HEK293 (cell line): ENCODE measurements at regions not wholly inside any gene's neighbourhood (a gene's known extent, or its start where the extent isn't known, plus 50 kb on each side); places are given as distances from the start of the nearest gene placed in this dataset.

Experiments
- SALL2 ChIP-seq: fragments of 450-650 bp; formaldehyde crosslinking; IDR thresholded peaks from 2 replicates; pipeline ENCODE4 v1.5.0; 2017; ENCODE audit warnings: missing biosample characterization, mild to moderate bottlenecking, missing genetic modification characterization, borderline replicate concordance
- YY1 ChIP-seq: fragments of 450-650 bp; formaldehyde crosslinking; IDR thresholded peaks from 2 replicates; pipeline ENCODE4 v1.5.1; 2018; ENCODE audit warnings: missing biosample characterization, missing genetic modification characterization
- ZBTB20 ChIP-seq: fragments of 450-650 bp; formaldehyde crosslinking; IDR thresholded peaks from 2 replicates; pipeline ENCODE4 v1.5.1; 2016; ENCODE audit warnings: missing biosample characterization, missing genetic modification characterization
- ZNF239 ChIP-seq: fragments of 450-650 bp; formaldehyde crosslinking; IDR thresholded peaks from 2 replicates; pipeline ENCODE4 v1.5.1; 2016; ENCODE audit warnings: missing biosample characterization, missing genetic modification characterization
- ZSCAN16 ChIP-seq: fragments of 450-650 bp; formaldehyde crosslinking; IDR thresholded peaks from 2 replicates; pipeline ENCODE4 v1.5.1; 2016; ENCODE audit warnings: missing biosample characterization, missing genetic modification characterization
- ZSCAN30 ChIP-seq: fragments of 450-650 bp; IDR thresholded peaks from 2 replicates; pipeline ENCODE4 v1.5.1; 2018; ENCODE audit warnings: missing biosample characterization, mild to moderate bottlenecking, missing genetic modification characterization, moderate library complexity

GRCh38 chr6:104407957-104408356 lies 451.8 kb downstream of the HACE1 start:
- no peak for TF ChIP-seq ZSCAN30 (tag by site-specific recombination)
- no peak for TF ChIP-seq ZNF239
- TF ChIP-seq YY1 = no peak
- TF ChIP-seq ZBTB20 = no peak
- no peak for TF ChIP-seq SALL2
- TF ChIP-seq ZSCAN16 (tag by site-specific recombination) = no peak
